ELF-1 (cell line): ENCODE measurements at regions not wholly inside any gene's neighbourhood (a gene's known extent, or its start where the extent isn't known, plus 50 kb on each side); places are given as distances from the start of the nearest gene placed in this dataset.

Source experiments
- DNase-seq: peaks from one replicate; pipeline ENCODE4 v3.0.0-alpha.2; 2016; ENCODE audit warnings: low read depth, low spot score

DNA sequence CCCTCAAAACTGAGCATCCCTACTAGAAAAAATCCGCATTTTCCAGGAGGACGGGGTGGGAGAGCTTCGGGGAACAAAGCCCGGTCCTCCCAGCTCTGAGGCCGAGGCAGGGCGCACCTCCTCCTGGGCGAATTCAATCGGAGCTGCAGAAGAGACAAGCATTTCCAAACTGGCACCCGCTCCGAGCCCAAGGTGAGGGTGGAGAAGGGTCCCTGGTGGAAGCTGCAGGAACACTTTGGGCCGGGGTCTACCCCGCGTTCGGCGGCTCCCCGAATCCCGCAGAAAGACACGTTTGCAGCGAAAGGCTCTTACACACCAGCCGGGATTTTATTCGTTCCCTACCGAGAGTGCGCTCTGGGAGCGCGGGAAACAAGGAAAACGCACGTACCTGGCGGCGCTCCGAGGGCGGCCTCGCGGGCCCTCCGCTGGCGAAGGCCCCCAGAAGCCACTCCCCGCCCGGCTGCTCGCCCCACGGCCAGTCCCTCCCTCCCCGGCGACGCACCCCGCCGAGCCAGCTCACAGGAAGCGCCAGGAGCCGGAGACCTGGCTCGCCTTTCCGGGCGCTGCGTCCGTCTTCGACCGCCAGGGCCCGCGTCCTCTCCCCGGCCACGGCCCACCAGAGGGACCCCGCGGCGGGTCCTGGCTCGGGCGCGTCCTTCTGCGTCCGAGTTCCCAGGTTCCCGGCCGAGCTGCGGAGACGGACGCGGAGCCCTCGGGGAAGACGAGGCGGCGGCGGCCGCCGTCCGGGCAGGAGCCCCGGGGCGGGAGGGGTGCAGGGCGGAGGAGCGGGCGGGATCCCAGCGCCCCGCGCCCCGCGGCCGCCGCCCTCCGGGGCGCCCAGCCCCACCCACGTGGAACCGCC, 49.8 kb upstream of the BAHCC1 start:
- peak; percentile 78 for DNase-seq
